22Rv1 (cell line): ENCODE measurements at regions not wholly inside any gene's neighbourhood (a gene's known extent, or its start where the extent isn't known, plus 50 kb on each side); places are given as distances from the start of the nearest gene placed in this dataset.

Experiments
- ZFX ChIP-seq: fragments of 450-650 bp; IDR thresholded peaks from 2 replicates; pipeline ENCODE4 v1.6.1; 2017; ENCODE audit warnings: antibody characterized with exemption, borderline replicate concordance
- TF ChIP-seq, protein P1 (sequence below): fragments of 450-650 bp; IDR thresholded peaks from 2 replicates; pipeline ENCODE4 v1.5.1; 2017; ENCODE audit warnings: mild to moderate bottlenecking

- TF ChIP-seq, protein P1, sequence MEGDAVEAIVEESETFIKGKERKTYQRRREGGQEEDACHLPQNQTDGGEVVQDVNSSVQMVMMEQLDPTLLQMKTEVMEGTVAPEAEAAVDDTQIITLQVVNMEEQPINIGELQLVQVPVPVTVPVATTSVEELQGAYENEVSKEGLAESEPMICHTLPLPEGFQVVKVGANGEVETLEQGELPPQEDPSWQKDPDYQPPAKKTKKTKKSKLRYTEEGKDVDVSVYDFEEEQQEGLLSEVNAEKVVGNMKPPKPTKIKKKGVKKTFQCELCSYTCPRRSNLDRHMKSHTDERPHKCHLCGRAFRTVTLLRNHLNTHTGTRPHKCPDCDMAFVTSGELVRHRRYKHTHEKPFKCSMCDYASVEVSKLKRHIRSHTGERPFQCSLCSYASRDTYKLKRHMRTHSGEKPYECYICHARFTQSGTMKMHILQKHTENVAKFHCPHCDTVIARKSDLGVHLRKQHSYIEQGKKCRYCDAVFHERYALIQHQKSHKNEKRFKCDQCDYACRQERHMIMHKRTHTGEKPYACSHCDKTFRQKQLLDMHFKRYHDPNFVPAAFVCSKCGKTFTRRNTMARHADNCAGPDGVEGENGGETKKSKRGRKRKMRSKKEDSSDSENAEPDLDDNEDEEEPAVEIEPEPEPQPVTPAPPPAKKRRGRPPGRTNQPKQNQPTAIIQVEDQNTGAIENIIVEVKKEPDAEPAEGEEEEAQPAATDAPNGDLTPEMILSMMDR, result no peak
- TF ChIP-seq ZFX, result no peak
These were observed 214.4 kb upstream of the ARSJ start for GRCh38 chr4:114193624-114194399.
